ENCODE measurements at regions not wholly inside any gene's neighbourhood (a gene's known extent, or its start where the extent isn't known, plus 50 kb on each side); places are given as distances from the start of the nearest gene placed in this dataset.

- DNase-seq (ENCODE audit: low spot score) = no peak
- no peak for TF ChIP-seq EZH2phosphoT487 (IDR thresholded peaks at IDR 0.05; ENCODE audit: low read depth, severe bottlenecking, unreplicated experiment)
- TF ChIP-seq CTCF (IDR thresholded peaks at IDR 0.05; ENCODE audit: poor library complexity) = no peak
- TF ChIP-seq EZH2 (IDR thresholded peaks at IDR 0.05; ENCODE audit: borderline replicate concordance) = no peak
- 49% methylated on average over 7 of the region's 7 CpGs for WGBS (ENCODE audit: low lambda C conversion rate, missing lambda C conversion rate)
Measured at GRCh38 chr9:89810431-89810830, 205.6 kb downstream of the GADD45G start.

DNA sequence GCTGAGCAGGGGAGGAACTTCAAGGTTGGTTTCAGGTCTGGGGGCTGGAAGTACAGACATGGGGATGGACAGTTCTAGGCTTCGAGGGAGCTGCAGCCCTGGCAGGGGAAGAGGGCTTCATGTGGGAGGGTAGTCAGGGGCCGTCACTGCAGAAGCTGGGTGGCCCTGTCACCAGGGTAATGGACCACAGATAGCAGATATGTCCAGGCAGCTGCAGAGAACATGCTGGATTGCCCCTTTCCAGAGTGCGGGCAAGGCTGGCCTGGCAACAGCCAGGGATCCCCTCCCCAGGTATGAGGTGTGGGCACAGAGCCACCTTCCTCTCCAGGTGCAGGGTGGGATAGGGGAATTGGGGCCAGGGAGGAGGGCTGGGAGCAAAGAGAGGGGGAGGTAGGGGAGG is 206.5 kb downstream of the GADD45G start:
- H3K9me2 ChIP-seq (replicated peaks; ENCODE audit: insufficient read depth) = no peaks in the 10 kb centered on the region
- H3K4me3 ChIP-seq = no peak overlapping the region
- no peak overlapping the region for H3K27ac ChIP-seq
- TF ChIP-seq CTCF (IDR thresholded peaks at IDR 0.05; ENCODE audit: poor library complexity) (no peak), EZH2phosphoT487 (IDR thresholded peaks at IDR 0.05; ENCODE audit: low read depth, severe bottlenecking, unreplicated experiment) (no peak), EZH2 (IDR thresholded peaks at IDR 0.05; ENCODE audit: borderline replicate concordance) (no peak)
- H3K9me3 ChIP-seq (ENCODE audit: low read depth) = no peaks in the 10 kb centered on the region
- no peaks in the 10 kb centered on the region for H3K79me2 ChIP-seq
- H3K27me3 ChIP-seq = no peaks in the 10 kb centered on the region
- no peak overlapping the region for H2AFZ ChIP-seq
- no peaks in the 10 kb centered on the region for H4K20me1 ChIP-seq (ENCODE audit: insufficient read depth, poor library complexity, severe bottlenecking)
- WGBS (ENCODE audit: low lambda C conversion rate, missing lambda C conversion rate) = 97% methylated on average over 3 of the region's 3 CpGs
- H3K36me3 ChIP-seq (replicated peaks; ENCODE audit: insufficient read depth, low read depth) = no peaks in the 10 kb centered on the region
- no peak overlapping the region for H3K4me2 ChIP-seq
- DNase-seq (ENCODE audit: low spot score) = no peak
- H3K4me1 ChIP-seq (ENCODE audit: insufficient read depth) = peaks cover 4% of the 10 kb centered on the region

More at GRCh38 chr9:89810431-89810830, 205.6 kb downstream of the GADD45G start:
- H4K20me1 ChIP-seq (ENCODE audit: insufficient read depth, poor library complexity, severe bottlenecking) = no peaks in the 10 kb centered on the region
- no peaks in the 10 kb centered on the region for H3K79me2 ChIP-seq
- H2AFZ ChIP-seq = no peak overlapping the region
- H3K4me3 ChIP-seq = no peak overlapping the region
- H3K4me2 ChIP-seq = no peak overlapping the region
- H3K27ac ChIP-seq = no peak overlapping the region
- H3K9me3 ChIP-seq (ENCODE audit: low read depth) = no peaks in the 10 kb centered on the region
- H3K9me2 ChIP-seq (replicated peaks; ENCODE audit: insufficient read depth) = no peaks in the 10 kb centered on the region
- no peaks in the 10 kb centered on the region for H3K27me3 ChIP-seq
- H3K36me3 ChIP-seq (replicated peaks; ENCODE audit: insufficient read depth, low read depth) = no peaks in the 10 kb centered on the region
- peaks cover 3% of the 10 kb centered on the region for H3K4me1 ChIP-seq (ENCODE audit: insufficient read depth)

GRCh38 chr9:89811886-89812450 is 207.2 kb downstream of the GADD45G start:
- H3K9me2 ChIP-seq (replicated peaks; ENCODE audit: insufficient read depth) = no peaks in the 10 kb centered on the region
- H3K27me3 ChIP-seq = no peaks in the 10 kb centered on the region
- no peak for DNase-seq (ENCODE audit: low spot score)
- H3K4me3 ChIP-seq = no peak overlapping the region
- H3K36me3 ChIP-seq (replicated peaks; ENCODE audit: insufficient read depth, low read depth) = no peaks in the 10 kb centered on the region
- no peak overlapping the region for H3K27ac ChIP-seq
- no peak overlapping the region for H2AFZ ChIP-seq
- peaks cover 10% of the 10 kb centered on the region for H3K4me1 ChIP-seq (ENCODE audit: insufficient read depth)
- H3K9me3 ChIP-seq (ENCODE audit: low read depth) = no peaks in the 10 kb centered on the region
- H4K20me1 ChIP-seq (ENCODE audit: insufficient read depth, poor library complexity, severe bottlenecking) = no peaks in the 10 kb centered on the region
- no peak for TF ChIP-seq EZH2 (IDR thresholded peaks at IDR 0.05; ENCODE audit: borderline replicate concordance)
- TF ChIP-seq EZH2phosphoT487 (IDR thresholded peaks at IDR 0.05; ENCODE audit: low read depth, severe bottlenecking, unreplicated experiment) = no peak
- TF ChIP-seq CTCF (IDR thresholded peaks at IDR 0.05; ENCODE audit: poor library complexity) = no peak
- WGBS (ENCODE audit: low lambda C conversion rate, missing lambda C conversion rate) = 91% methylated on average over 10 of the region's 10 CpGs
- no peak overlapping the region for H3K4me2 ChIP-seq
- no peaks in the 10 kb centered on the region for H3K79me2 ChIP-seq

Measured in hepatocyte (in vitro differentiated cells).